ENCODE measurements at regions not wholly inside any gene's neighbourhood (a gene's known extent, or its start where the extent isn't known, plus 50 kb on each side); places are given as distances from the start of the nearest gene placed in this dataset.
"Not testable (repeated sequence)": the region's sequence is repeated elsewhere in the genome, so short reads cannot be mapped to it uniquely, and the experiment has no call there.

GRCh38 chr4:83974111-83974780, 438.3 kb downstream of the GPAT3 start:
- in situ Hi-C loops (cut with MboI; ENCODE audit: low pct_unique_long_range_greater_than_20kb, low sequenced_read_pairs), result no loop called here
- no peak for DNase-seq

- peak; percentile 9 for DNase-seq
- in situ Hi-C loops (cut with MboI; ENCODE audit: low pct_unique_long_range_greater_than_20kb, low sequenced_read_pairs), result no loop called here
Observed at GRCh38 chr4:83964996-83965541, 429.2 kb downstream of the GPAT3 start.

GRCh38 chr4:83962492-83962891, 426.6 kb downstream of the GPAT3 start:
- in situ Hi-C loops (cut with MboI; ENCODE audit: low pct_unique_long_range_greater_than_20kb, low sequenced_read_pairs), result no loop called here
- DNase-seq, result no peak

- peak; percentile 2 for DNase-seq
- in situ Hi-C loops (cut with MboI; ENCODE audit: low pct_unique_long_range_greater_than_20kb, low sequenced_read_pairs), result no loop called here
Observed at GRCh38 chr4:83961575-83961974, 425.7 kb downstream of the GPAT3 start.

GRCh38 chr4:83959160-83959559, 423.3 kb downstream of the GPAT3 start:
- no peak for DNase-seq
- in situ Hi-C loops (cut with MboI; ENCODE audit: low pct_unique_long_range_greater_than_20kb, low sequenced_read_pairs), result no loop called here

GRCh38 chr4:83947830-83948193, 411.9 kb downstream of the GPAT3 start:
- in situ Hi-C loops (cut with MboI; ENCODE audit: low pct_unique_long_range_greater_than_20kb, low sequenced_read_pairs), result no loop called here

GRCh38 chr4:83947125-83947829, 411.4 kb downstream of the GPAT3 start:
- in situ Hi-C loops (cut with MboI; ENCODE audit: low pct_unique_long_range_greater_than_20kb, low sequenced_read_pairs), result no loop called here
- DNase-seq, result no peak

More at GRCh38 chr4:83947830-83948193, 411.9 kb downstream of the GPAT3 start:
- DNase-seq, result no peak

GRCh38 chr4:83943691-83944090, 407.8 kb downstream of the GPAT3 start:
- in situ Hi-C loops (cut with MboI; ENCODE audit: low pct_unique_long_range_greater_than_20kb, low sequenced_read_pairs); DNase-seq: not testable (repeated sequence)

- DNase-seq, result no peak
- in situ Hi-C loops (cut with MboI; ENCODE audit: low pct_unique_long_range_greater_than_20kb, low sequenced_read_pairs), result no loop called here
Observed at GRCh38 chr4:83932750-83933391, 397.0 kb downstream of the GPAT3 start.

- no peak for DNase-seq
- in situ Hi-C loops (cut with MboI; ENCODE audit: low pct_unique_long_range_greater_than_20kb, low sequenced_read_pairs), result no loop called here
Observed at GRCh38 chr4:83931659-83932438, 395.9 kb downstream of the GPAT3 start.

- DNase-seq, result no peak
- in situ Hi-C loops (cut with MboI; ENCODE audit: low pct_unique_long_range_greater_than_20kb, low sequenced_read_pairs), result no loop called here
Observed at GRCh38 chr4:83929550-83929949, 393.6 kb downstream of the GPAT3 start.

- in situ Hi-C loops (cut with MboI; ENCODE audit: low pct_unique_long_range_greater_than_20kb, low sequenced_read_pairs), result no loop called here
- no peak for DNase-seq
Observed at GRCh38 chr4:83926950-83927349, 391.0 kb downstream of the GPAT3 start.

GRCh38 chr4:83923341-83923740, 387.4 kb downstream of the GPAT3 start:
- in situ Hi-C loops (cut with MboI; ENCODE audit: low pct_unique_long_range_greater_than_20kb, low sequenced_read_pairs), result no loop called here

GRCh38 chr4:83922402-83922801, 386.5 kb downstream of the GPAT3 start:
- in situ Hi-C loops (cut with MboI; ENCODE audit: low pct_unique_long_range_greater_than_20kb, low sequenced_read_pairs), result no loop called here
- DNase-seq, result no peak

More at GRCh38 chr4:83923341-83923740, 387.4 kb downstream of the GPAT3 start:
- no peak for DNase-seq

GRCh38 chr4:83921124-83921523, 385.2 kb downstream of the GPAT3 start:
- in situ Hi-C loops (cut with MboI; ENCODE audit: low pct_unique_long_range_greater_than_20kb, low sequenced_read_pairs), result no loop called here
- DNase-seq, result no peak

- no peak for DNase-seq
- in situ Hi-C loops (cut with MboI; ENCODE audit: low pct_unique_long_range_greater_than_20kb, low sequenced_read_pairs), result no loop called here
Observed at GRCh38 chr4:83920375-83920774, 384.5 kb downstream of the GPAT3 start.

- in situ Hi-C loops (cut with MboI; ENCODE audit: low pct_unique_long_range_greater_than_20kb, low sequenced_read_pairs), result no loop called here
- DNase-seq, result peak; percentile 2
Observed at GRCh38 chr4:83917572-83917971, 381.7 kb downstream of the GPAT3 start.

- in situ Hi-C loops (cut with MboI; ENCODE audit: low pct_unique_long_range_greater_than_20kb, low sequenced_read_pairs), result no loop called here
- DNase-seq, result peak; percentile 7
Observed at GRCh38 chr4:83910693-83911092, 374.8 kb downstream of the GPAT3 start.

GRCh38 chr4:83906561-83906960, 370.7 kb downstream of the GPAT3 start:
- no peak for DNase-seq

More at GRCh38 chr4:83906561-83906960, 370.7 kb downstream of the GPAT3 start:
- in situ Hi-C loops (cut with MboI; ENCODE audit: low pct_unique_long_range_greater_than_20kb, low sequenced_read_pairs), result no loop called here

Data from KBM-7 (cell line).